HepG2 (cell line): ENCODE measurements at regions not wholly inside any gene's neighbourhood (a gene's known extent, or its start where the extent isn't known, plus 50 kb on each side); places are given as distances from the start of the nearest gene placed in this dataset.
"Not testable (repeated sequence)": the region's sequence is repeated elsewhere in the genome, so short reads cannot be mapped to it uniquely, and the experiment has no call there.

Experiments used
- ATAC-seq: fragments of 200-7000 bp; cut with Tn5 transposase; 3 replicates; pipeline ENCODE4 v1.9.1; 2020; ENCODE audit warnings: mild to moderate bottlenecking, moderate library complexity
- BruUV-seq: library from RNA; stranded (reverse); fragments of 400-500 nt; replicated peaks from 2 replicates; lab custom pipeline; 2021; lab: Mats Ljungman, UMichigan
- CTCF ChIA-PET: fragments of 300-600 bp; formaldehyde crosslinking; extraction: SDS; loops from one replicate; lab custom pipeline; 2021; ENCODE audit warnings: low total read pairs, inconsistent platforms, low intra/inter-chr PET ratio; lab: Yijun Ruan, JAX
- POLR2A ChIA-PET: fragments of 350-600 bp; sonication (Branson Sonifier 250); formaldehyde crosslinking; loops from one replicate; lab custom pipeline; 2020; ENCODE audit warnings: antibody characterized with exemption, inconsistent platforms; lab: Yijun Ruan, JAX
- DNase-seq: peaks from one replicate; pipeline ENCODE4 v3.0.0-alpha.2; 2015; ENCODE audit warnings: low spot score
- FAIRE-seq: peaks from 3 replicates; lab custom pipeline; 2011; peaks lifted over from hg19 to GRCh38; lab: Jason Lieb, UNC
- H2AFZ ChIP-seq: one replicate; pipeline ENCODE4 v1.6.1; 2011; ENCODE audit warnings: low read length, inconsistent platforms
- H3K27ac ChIP-seq: fragments of 300-600 bp; 3 replicates; pipeline ENCODE4 v1.8.0; 2011; ENCODE audit warnings: mixed run types, mild to moderate bottlenecking, mixed read lengths, low read length, inconsistent platforms; ENCODE audit not compliant: insufficient read depth; ENCODE audit errors: extremely low read length
- H3K27me3 ChIP-seq, 2 experiments: fragments of 200-600 bp in 1 of 2; 2 replicates in 1 of 2; 3 replicates in 1 of 2; pipeline versions ENCODE4 v1.6.0 to v1.8.0; 2011; ENCODE audit warnings: low read length in 2 of 2, mild to moderate bottlenecking in 2 of 2, moderate library complexity in 2 of 2, inconsistent platforms in 1 of 2; ENCODE audit not compliant: insufficient read depth in 2 of 2, control insufficient read depth in 1 of 2
- H3K36me3 ChIP-seq, 2 experiments: fragments of 200-600 bp in 1 of 2; replicated peaks in 1 of 2; 2 replicates in 1 of 2; 3 replicates in 1 of 2; pipeline versions ENCODE4 v1.5.1 to v1.8.0; 2011; ENCODE audit warnings: low read length in 2 of 2, inconsistent platforms in 1 of 2; ENCODE audit not compliant: insufficient read depth in 2 of 2, control insufficient read depth in 1 of 2
- H3K4me1 ChIP-seq: 2 replicates; pipeline ENCODE4 v1.5.1; 2012; ENCODE audit warnings: low read length, inconsistent platforms; ENCODE audit not compliant: insufficient read depth
- H3K4me2 ChIP-seq: 2 replicates; pipeline ENCODE4 v1.6.0; 2011; ENCODE audit warnings: low read depth, low read length, inconsistent platforms
- H3K4me3 ChIP-seq, 3 experiments: fragments of 200-600 bp in 1 of 3; sonication (generic), shearing (Covaris generic) in 1 of 3; replicated peaks in 1 of 3; 2 replicates each; pipeline ENCODE4 v1.5.1; 2011 to 2016; ENCODE audit warnings: low read length in 3 of 3, inconsistent platforms in 2 of 3, low read depth in 2 of 3, mild to moderate bottlenecking in 2 of 3, control low read depth in 1 of 3, mixed read lengths in 1 of 3; ENCODE audit not compliant: insufficient read depth in 1 of 3
- H3K79me2 ChIP-seq: one replicate; pipeline ENCODE4 v1.6.1; 2011; ENCODE audit warnings: low read length, inconsistent platforms; ENCODE audit not compliant: insufficient read depth
- H3K9ac ChIP-seq: 2 replicates; pipeline ENCODE4 v1.6.0; 2011; ENCODE audit warnings: mild to moderate bottlenecking, low read depth, low read length, inconsistent platforms; ENCODE audit not compliant: insufficient read depth
- H3K9me3 ChIP-seq: 2 replicates; pipeline ENCODE4 v1.5.1; 2012; ENCODE audit warnings: mild to moderate bottlenecking, low read length
- H4K20me1 ChIP-seq: 2 replicates; pipeline ENCODE4 v1.6.0; 2011; ENCODE audit warnings: inconsistent platforms, mild to moderate bottlenecking, low read length, moderate library complexity; ENCODE audit not compliant: insufficient read depth
- ZNF326 ChIP-seq: sonication (generic); formaldehyde crosslinking; IDR thresholded peaks from 2 replicates; pipeline ENCODE4 v1.4.0; 2020; ENCODE audit warnings: missing genetic modification reagents, borderline replicate concordance
- ZNF407 ChIP-seq: sonication (generic); formaldehyde crosslinking; IDR thresholded peaks from one replicate; pipeline ENCODE4 v1.5.1; 2020; ENCODE audit warnings: mild to moderate bottlenecking, missing genetic modification reagents; ENCODE audit errors: not compliant biosample characterization
- WGBS: methylation state at CpG from one replicate; pipeline ENCODE4 v1.1.6; 2017; ENCODE audit warnings: low lambda C conversion rate; 5-methylcytosine and 5-hydroxymethylcytosine counted together
- in situ Hi-C: cut with HindIII; loops from 2 replicates; pipeline ENCODE4 v1.10.0; 2017; ENCODE audit warnings: low pct_unique_long_range_greater_than_20kb; ENCODE audit not compliant: extremely low pct_ligation_motif_present
- intact Hi-C: fragments of 100-400 bp; cut with micrococcal nuclease; formaldehyde crosslinking; loops from one replicate; pipeline ENCODE4 v1.10.0; 2022; ENCODE audit not compliant: unreplicated experiment

DNA sequence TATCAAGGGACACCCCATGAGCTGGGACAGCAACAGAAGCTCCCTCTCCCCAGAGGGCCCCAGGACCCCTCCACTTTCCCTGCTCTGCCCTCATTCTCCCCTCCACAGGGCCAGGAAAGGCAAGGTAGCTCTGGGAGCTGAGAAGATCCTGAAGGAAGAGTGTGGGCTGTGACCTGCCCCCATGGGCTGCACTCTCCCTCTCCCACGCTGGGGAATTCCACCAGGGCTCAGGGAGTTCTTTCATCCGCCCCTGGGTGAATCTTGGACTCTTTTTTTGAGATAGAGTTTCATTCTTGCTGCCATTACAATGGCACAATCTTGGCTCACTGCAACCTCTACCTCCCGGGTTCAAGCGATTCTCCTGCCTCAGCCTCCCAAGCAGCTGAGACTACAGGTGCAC lies 73.8 kb downstream of the C9orf50 start (continued):
- TF ChIP-seq ZNF407 (CRISPR knock-in tag) (no peak), ZNF326 (CRISPR knock-in tag) (no peak)
- TF ChIP-seq, all 625 proteins: peak for 0

DNA sequence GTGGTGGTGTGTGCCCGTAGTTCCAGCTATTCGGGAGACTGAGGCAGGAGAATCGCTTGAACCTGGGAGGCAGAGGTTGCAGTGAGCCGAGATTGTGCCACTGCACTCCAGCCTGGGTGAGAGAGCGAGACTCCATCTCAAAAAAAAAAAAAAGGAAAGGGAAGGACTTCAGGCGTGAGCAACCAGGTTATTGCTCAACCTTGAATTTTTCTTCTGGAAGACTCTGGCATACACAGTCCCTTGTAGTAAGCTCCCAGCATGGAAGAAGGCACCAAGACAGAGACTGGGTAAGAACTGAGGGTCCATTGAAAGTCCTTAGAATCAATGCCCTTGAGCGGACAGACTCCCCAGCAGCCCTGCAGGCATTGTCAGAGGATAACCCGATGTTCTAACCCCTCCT lies 75.0 kb downstream of the C9orf50 start:
- H3K36me3 ChIP-seq, H3K27me3 ChIP-seq, H3K9me3 ChIP-seq, DNase-seq, CTCF ChIA-PET, H3K79me2 ChIP-seq, ATAC-seq, H3K4me2 ChIP-seq, H4K20me1 ChIP-seq, BruUV-seq, in situ Hi-C loops, intact Hi-C loops, H3K4me3 ChIP-seq, FAIRE-seq, H3K9ac ChIP-seq, H2AFZ ChIP-seq, H3K27ac ChIP-seq: not testable (repeated sequence)
- POLR2A ChIA-PET, result interaction anchor here (1.2 kb wide), 1 partner anchor 368 kb away, joined by 3 read pairs; the partner anchor contains the start of gene IER5L
- H3K4me1 ChIP-seq, result peaks cover 24% of the 10 kb centered on the region
- WGBS, result 91% methylated on average over 7 of the region's 8 CpGs
